Activated CD8-positive, alpha-beta T cell treated with anti-CD3 and anti-CD28 coated beads for 36 hours (primary cell): ENCODE measurements at regions not wholly inside any gene's neighbourhood (a gene's known extent, or its start where the extent isn't known, plus 50 kb on each side); places are given as distances from the start of the nearest gene placed in this dataset.

Experiments
- ATAC-seq: fragments of 200-7000 bp; cut with Tn5 transposase; one replicate; pipeline ENCODE4 v1.10.0; 2021; ENCODE audit warnings: mild to moderate bottlenecking, moderate library complexity
- CTCF ChIA-PET: fragments of 350-600 bp; sonication (Branson Sonifier 250); formaldehyde crosslinking; loops from one replicate; lab custom pipeline; 2021; ENCODE audit warnings: antibody characterized with exemption; lab: Charles Lee
- POLR2A ChIA-PET: fragments of 350-600 bp; sonication (Branson Sonifier 250); formaldehyde crosslinking; loops from one replicate; lab custom pipeline; 2021; ENCODE audit warnings: antibody characterized with exemption; lab: Charles Lee
- DNase-seq: peaks from one replicate; pipeline ENCODE4 v3.0.0-alpha.2; 2020
- H3K27ac Mint-ChIP-seq: one replicate; pipeline ENCODE4 v1.8.0; 2021; ENCODE audit warnings: mild to moderate bottlenecking, mixed read lengths
- H3K27me3 Mint-ChIP-seq: one replicate; pipeline ENCODE4 v1.8.0; 2021; ENCODE audit warnings: mixed read lengths
- H3K36me3 Mint-ChIP-seq: one replicate; pipeline ENCODE4 v1.8.0; 2021; ENCODE audit warnings: low read depth, mixed read lengths
- H3K4me1 Mint-ChIP-seq: one replicate; pipeline ENCODE4 v1.8.0; 2021; ENCODE audit warnings: low read depth, mixed read lengths
- H3K4me3 Mint-ChIP-seq: one replicate; pipeline ENCODE4 v1.8.0; 2021; ENCODE audit warnings: mild to moderate bottlenecking, moderate library complexity, mixed read lengths
- H3K9me3 Mint-ChIP-seq: one replicate; pipeline ENCODE4 v1.8.0; 2021; ENCODE audit warnings: mixed read lengths
- intact Hi-C: fragments of 100-400 bp; cut with micrococcal nuclease; formaldehyde crosslinking; loops from one replicate; pipeline ENCODE4 v1.10.0; 2022
- TF ChIP-seq, protein P1 (sequence below): fragments of 200-600 bp; IDR thresholded peaks from one replicate; pipeline ENCODE4 v1.8.0; 2022; ENCODE audit warnings: antibody characterized with exemption, mild to moderate bottlenecking

DNA sequence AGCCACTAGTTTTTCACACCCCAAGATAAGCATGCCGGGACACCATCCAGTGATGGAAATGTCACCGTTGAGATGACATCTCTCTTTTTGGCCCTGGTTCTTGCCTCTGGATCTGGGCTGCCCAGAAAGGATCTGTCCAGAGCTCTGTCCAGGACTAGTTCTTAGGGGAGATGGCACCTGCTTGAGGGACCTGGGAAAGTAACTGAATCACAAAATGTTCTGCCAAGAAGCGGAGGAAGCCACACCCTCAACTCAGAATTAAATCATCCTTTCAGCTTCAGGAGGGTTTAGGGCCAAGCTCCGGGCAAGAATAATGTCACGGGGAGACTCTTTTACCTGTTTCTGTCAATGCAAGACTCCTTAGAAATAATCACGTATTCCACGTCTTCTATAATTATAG lies 248.6 kb downstream of the MAF start:
- Mint-ChIP-seq H3K27me3 (peaks cover 4% of the 10 kb centered on the region), H3K27ac (no peak overlapping the region), H3K4me3 (no peak overlapping the region), H3K4me1 (no peaks in the 10 kb centered on the region), H3K36me3 (no peaks in the 10 kb centered on the region), H3K9me3 (no peaks in the 10 kb centered on the region)
- CTCF ChIA-PET, result no interaction called here
- intact Hi-C loops, result no loop called here
- TF ChIP-seq, protein P1, sequence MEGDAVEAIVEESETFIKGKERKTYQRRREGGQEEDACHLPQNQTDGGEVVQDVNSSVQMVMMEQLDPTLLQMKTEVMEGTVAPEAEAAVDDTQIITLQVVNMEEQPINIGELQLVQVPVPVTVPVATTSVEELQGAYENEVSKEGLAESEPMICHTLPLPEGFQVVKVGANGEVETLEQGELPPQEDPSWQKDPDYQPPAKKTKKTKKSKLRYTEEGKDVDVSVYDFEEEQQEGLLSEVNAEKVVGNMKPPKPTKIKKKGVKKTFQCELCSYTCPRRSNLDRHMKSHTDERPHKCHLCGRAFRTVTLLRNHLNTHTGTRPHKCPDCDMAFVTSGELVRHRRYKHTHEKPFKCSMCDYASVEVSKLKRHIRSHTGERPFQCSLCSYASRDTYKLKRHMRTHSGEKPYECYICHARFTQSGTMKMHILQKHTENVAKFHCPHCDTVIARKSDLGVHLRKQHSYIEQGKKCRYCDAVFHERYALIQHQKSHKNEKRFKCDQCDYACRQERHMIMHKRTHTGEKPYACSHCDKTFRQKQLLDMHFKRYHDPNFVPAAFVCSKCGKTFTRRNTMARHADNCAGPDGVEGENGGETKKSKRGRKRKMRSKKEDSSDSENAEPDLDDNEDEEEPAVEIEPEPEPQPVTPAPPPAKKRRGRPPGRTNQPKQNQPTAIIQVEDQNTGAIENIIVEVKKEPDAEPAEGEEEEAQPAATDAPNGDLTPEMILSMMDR, result no peak
- DNase-seq (no peak), ATAC-seq (no peak)
- POLR2A ChIA-PET, result interaction anchor here (0.7 kb wide), 1 partner anchor 29 kb away, joined by 3 read pairs; no protein-coding TSS in a partner anchor

DNA sequence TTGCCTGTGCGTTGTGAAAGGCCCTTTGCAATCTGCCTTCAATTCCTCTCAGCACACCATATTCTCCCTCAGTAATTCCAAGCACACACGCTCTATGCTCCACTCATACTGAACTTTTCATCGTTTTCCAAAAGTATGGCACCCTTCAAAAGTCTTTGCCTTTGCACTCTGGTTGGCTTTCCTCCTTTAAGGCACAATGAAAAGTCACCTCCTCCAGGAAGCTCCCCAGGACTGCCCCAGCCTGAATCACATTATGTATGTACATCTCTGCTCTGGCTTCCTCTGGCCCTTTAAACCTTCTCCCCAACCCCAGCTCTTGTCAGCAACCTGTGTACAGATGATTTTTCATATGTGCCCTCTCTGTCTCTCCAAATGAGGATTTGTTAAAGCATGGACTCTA lies 250.7 kb downstream of the MAF start:
- POLR2A ChIA-PET, result no interaction called here
- no peak overlapping the region for H3K4me3 Mint-ChIP-seq
- no peaks in the 10 kb centered on the region for H3K9me3 Mint-ChIP-seq
- CTCF ChIA-PET, result interaction anchor here (0.6 to 1.6 kb wide), 3 partner anchors 9 to 21 kb away, joined by 3 to 7 read pairs (median 4); no protein-coding TSS in a partner anchor
- DNase-seq (no peak), ATAC-seq (no peak)
- TF ChIP-seq, protein P1, result no peak
- intact Hi-C loops, result no loop called here
- peaks cover 2% of the 10 kb centered on the region for H3K27me3 Mint-ChIP-seq
- H3K36me3 Mint-ChIP-seq, result no peaks in the 10 kb centered on the region
- no peak overlapping the region for H3K27ac Mint-ChIP-seq
- no peaks in the 10 kb centered on the region for H3K4me1 Mint-ChIP-seq

DNA sequence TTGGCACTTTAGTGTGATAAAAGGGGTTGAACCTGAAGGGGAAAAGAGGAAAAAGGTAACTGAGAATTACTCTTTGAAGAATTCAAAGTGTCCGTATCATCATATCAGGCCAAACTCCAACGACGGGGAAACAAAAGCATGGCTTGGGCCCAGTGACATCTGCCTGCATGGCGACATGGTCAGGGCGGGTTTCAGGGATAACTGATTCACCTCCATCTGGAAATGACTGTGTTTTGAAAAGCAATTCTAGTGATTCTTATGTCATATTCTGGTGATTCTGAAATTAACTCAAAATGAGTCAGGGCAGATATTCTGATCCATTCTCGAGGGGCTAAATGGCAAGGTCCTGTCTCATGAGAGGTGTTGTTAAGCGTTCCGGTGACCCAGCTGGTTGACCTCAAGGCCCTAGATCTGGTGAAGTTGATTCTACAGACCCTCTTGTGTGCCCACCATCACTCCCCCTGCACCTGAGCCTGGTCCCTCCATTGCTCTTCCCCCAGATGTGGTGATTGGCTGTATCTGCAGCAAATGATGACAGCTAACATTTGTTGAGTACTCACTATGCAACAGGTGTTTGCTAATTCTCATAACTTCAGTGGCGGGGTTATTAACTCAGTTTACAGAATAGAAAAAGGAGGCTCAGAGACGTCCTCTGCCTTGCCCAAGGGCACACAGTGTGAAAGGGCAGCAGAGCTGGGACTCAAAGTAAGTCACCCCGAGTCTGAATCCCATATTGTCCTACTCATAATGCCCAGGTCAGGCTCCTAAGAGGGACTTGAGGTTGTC lies 251.8 kb downstream of the MAF start:
- ChIA-PET POLR2A (no interaction called here), CTCF (interaction anchor here (1.1 to 1.6 kb wide), 2 partner anchors 10 to 14 kb away, joined by 3 to 7 read pairs; no protein-coding TSS in a partner anchor)
- H3K27me3 Mint-ChIP-seq, result peaks cover 2% of the 10 kb centered on the region
- H3K27ac Mint-ChIP-seq, result no peak overlapping the region
- DNase-seq (no peak), ATAC-seq (no peak)
- intact Hi-C loops, result no loop called here
- TF ChIP-seq, protein P1, result no peak
- H3K36me3 Mint-ChIP-seq, result no peaks in the 10 kb centered on the region
- H3K9me3 Mint-ChIP-seq, result no peaks in the 10 kb centered on the region
- no peak overlapping the region for H3K4me3 Mint-ChIP-seq
- no peaks in the 10 kb centered on the region for H3K4me1 Mint-ChIP-seq

DNA sequence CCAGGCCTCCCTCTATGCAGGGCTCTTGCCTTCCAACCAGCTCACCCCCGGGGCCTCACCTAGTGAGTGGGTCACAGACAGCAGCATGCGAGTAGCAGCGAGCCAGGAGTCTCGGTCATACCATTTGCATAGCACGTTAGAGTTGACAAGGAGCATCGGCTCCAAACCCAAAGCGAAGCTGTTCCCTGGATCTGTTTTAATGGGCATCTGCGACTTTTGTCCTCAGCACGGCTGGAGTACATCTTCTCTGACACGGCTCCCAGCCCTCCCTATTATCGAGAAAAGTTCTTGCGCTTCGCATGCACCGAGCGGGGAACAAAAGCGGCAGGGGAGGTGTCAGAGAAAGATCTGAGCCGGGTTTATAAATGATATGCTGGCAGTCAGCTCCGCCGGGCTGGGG lies 253.3 kb downstream of the MAF start:
- intact Hi-C loops, result no loop called here
- Mint-ChIP-seq H3K27ac (no peak overlapping the region), H3K4me1 (no peaks in the 10 kb centered on the region), H3K4me3 (no peak overlapping the region), H3K9me3 (no peaks in the 10 kb centered on the region), H3K27me3 (peaks cover 4% of the 10 kb centered on the region), H3K36me3 (no peaks in the 10 kb centered on the region)
- ATAC-seq (no peak), DNase-seq (no peak)
- TF ChIP-seq, protein P1, result no peak
- POLR2A ChIA-PET, result no interaction called here
- CTCF ChIA-PET, result interaction anchor here (1.5 kb wide), 1 partner anchor 14 kb away, joined by 3 read pairs; no protein-coding TSS in a partner anchor

DNA sequence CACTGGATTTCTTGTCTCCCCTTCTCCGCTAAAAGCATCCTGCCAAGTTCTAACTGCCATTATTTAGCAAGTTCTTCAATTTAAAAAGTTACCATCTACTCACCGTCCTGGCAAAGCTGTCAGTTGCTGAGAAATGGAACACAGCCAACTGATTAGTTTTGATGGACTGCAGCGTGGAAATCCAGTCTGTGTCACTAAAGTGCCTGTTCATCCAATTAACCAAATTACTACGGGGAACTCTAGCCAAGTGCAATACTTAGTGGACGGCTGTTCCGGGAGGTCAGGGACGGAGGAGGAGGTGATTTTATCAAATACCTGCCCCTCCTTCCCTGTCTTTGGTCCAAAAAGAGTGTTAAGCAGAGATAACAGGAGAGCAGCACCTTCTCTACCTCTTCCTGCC lies 260.7 kb downstream of the MAF start:
- intact Hi-C loops, result no loop called here
- Mint-ChIP-seq H3K36me3 (no peaks in the 10 kb centered on the region), H3K27ac (no peak overlapping the region), H3K27me3 (peaks cover 4% of the 10 kb centered on the region), H3K9me3 (peaks cover 2% of the 10 kb centered on the region), H3K4me1 (no peaks in the 10 kb centered on the region), H3K4me3 (no peak overlapping the region)
- POLR2A ChIA-PET, result interaction anchor here (0.7 kb wide), 1 partner anchor 223 kb away, joined by 3 read pairs; no protein-coding TSS in a partner anchor
- TF ChIP-seq, protein P1, result no peak
- ATAC-seq (no peak), DNase-seq (no peak)
- CTCF ChIA-PET, result no interaction called here
